SH-SY5Y (cell line): ENCODE measurements at regions not wholly inside any gene's neighbourhood (a gene's known extent, or its start where the extent isn't known, plus 50 kb on each side); places are given as distances from the start of the nearest gene placed in this dataset.

Source experiments
- GATA2 ChIP-seq: IDR thresholded peaks from 2 replicates; pipeline ENCODE4 v1.6.1; 2011; ENCODE audit warnings: mild to moderate bottlenecking, low read depth, low read length
- GATA3 ChIP-seq: IDR thresholded peaks from 2 replicates; pipeline ENCODE4 v1.6.1; 2011; ENCODE audit warnings: low read depth, mild to moderate bottlenecking, low read length, moderate library complexity

- TF ChIP-seq GATA3 = no peak
- no peak for TF ChIP-seq GATA2
Observed at GRCh38 chr13:81058916-81059290, 718.0 kb upstream of the SPRY2 start.

GRCh38 chr13:81058211-81058915 is 717.4 kb upstream of the SPRY2 start:
- TF ChIP-seq GATA3 = no peak
- no peak for TF ChIP-seq GATA2

GRCh38 chr13:81051873-81052272 is 710.9 kb upstream of the SPRY2 start:
- TF ChIP-seq GATA3 = no peak
- no peak for TF ChIP-seq GATA2

GRCh38 chr13:81048026-81048461 is 707.1 kb upstream of the SPRY2 start:
- no peak for TF ChIP-seq GATA2
- TF ChIP-seq GATA3 = no peak

- no peak for TF ChIP-seq GATA2
- TF ChIP-seq GATA3 = no peak
Observed at GRCh38 chr13:81041761-81042160, 700.8 kb upstream of the SPRY2 start.

GRCh38 chr13:81031996-81032395 is 691.1 kb upstream of the SPRY2 start:
- no peak for TF ChIP-seq GATA3
- no peak for TF ChIP-seq GATA2

- no peak for TF ChIP-seq GATA3
- no peak for TF ChIP-seq GATA2
Observed at GRCh38 chr13:81025091-81025490, 684.2 kb upstream of the SPRY2 start.

- TF ChIP-seq GATA2 (no peak), GATA3 (no peak)
Observed at GRCh38 chr13:81021284-81021840, 680.4 kb upstream of the SPRY2 start.

GRCh38 chr13:81020010-81020409 is 679.1 kb upstream of the SPRY2 start:
- no peak for TF ChIP-seq GATA2
- no peak for TF ChIP-seq GATA3

- TF ChIP-seq GATA3 (no peak), GATA2 (no peak)
Observed at GRCh38 chr13:81018936-81019335, 678.0 kb upstream of the SPRY2 start.

- no peak for TF ChIP-seq GATA3
- TF ChIP-seq GATA2 = no peak
Observed at GRCh38 chr13:81017513-81018152, 676.7 kb upstream of the SPRY2 start.

GRCh38 chr13:81012031-81012430 is 671.1 kb upstream of the SPRY2 start:
- TF ChIP-seq GATA3 = no peak
- no peak for TF ChIP-seq GATA2

- TF ChIP-seq GATA2 (no peak), GATA3 (no peak)
Observed at GRCh38 chr13:81001828-81002385, 661.0 kb upstream of the SPRY2 start.

GRCh38 chr13:80989747-80990146 is 648.8 kb upstream of the SPRY2 start:
- no peak for TF ChIP-seq GATA2
- no peak for TF ChIP-seq GATA3

GRCh38 chr13:80989241-80989640 is 648.3 kb upstream of the SPRY2 start:
- no peak for TF ChIP-seq GATA3
- no peak for TF ChIP-seq GATA2
